AG04450 (cell line): ENCODE measurements at regions not wholly inside any gene's neighbourhood (a gene's known extent, or its start where the extent isn't known, plus 50 kb on each side); places are given as distances from the start of the nearest gene placed in this dataset.

Experiments
- CTCF ChIA-PET: fragments of 300-600, 350-600 bp; formaldehyde crosslinking; extraction: SDS; loops from one replicate; lab custom pipeline; 2022; ENCODE audit warnings: antibody characterized with exemption, inconsistent platforms; lab: Charles Lee
- POLR2A ChIA-PET: fragments of 350-600 bp; formaldehyde crosslinking; extraction: SDS; loops from one replicate; lab custom pipeline; 2021; ENCODE audit warnings: antibody characterized with exemption, inconsistent platforms; lab: Yijun Ruan, JAX
- DNase-seq: peaks from one replicate; pipeline ENCODE4 v3.0.0-alpha.2; 2011; ENCODE audit warnings: low read depth, low spot score
- H3K27ac ChIP-seq: one replicate; pipeline ENCODE4 v1.5.1; 2012; ENCODE audit warnings: low read depth, low read length, control low read depth
- H3K27me3 ChIP-seq: one replicate; pipeline ENCODE4 v1.6.0; 2012; ENCODE audit warnings: low read length; ENCODE audit not compliant: control insufficient read depth, insufficient read depth
- H3K4me3 ChIP-seq: 2 replicates; pipeline ENCODE4 v1.5.1; 2011; ENCODE audit warnings: mild to moderate bottlenecking, low read depth, low read length, control low read depth
- H3K9me3 ChIP-seq: 2 replicates; pipeline ENCODE4 v1.5.1; 2012; ENCODE audit warnings: low read length; ENCODE audit not compliant: control insufficient read depth, insufficient read depth
- TF ChIP-seq, protein P1 (sequence below): IDR thresholded peaks from 2 replicates; pipeline ENCODE4 v1.5.1; 2011; ENCODE audit warnings: low read depth, low read length, control low read depth, inconsistent platforms

DNA sequence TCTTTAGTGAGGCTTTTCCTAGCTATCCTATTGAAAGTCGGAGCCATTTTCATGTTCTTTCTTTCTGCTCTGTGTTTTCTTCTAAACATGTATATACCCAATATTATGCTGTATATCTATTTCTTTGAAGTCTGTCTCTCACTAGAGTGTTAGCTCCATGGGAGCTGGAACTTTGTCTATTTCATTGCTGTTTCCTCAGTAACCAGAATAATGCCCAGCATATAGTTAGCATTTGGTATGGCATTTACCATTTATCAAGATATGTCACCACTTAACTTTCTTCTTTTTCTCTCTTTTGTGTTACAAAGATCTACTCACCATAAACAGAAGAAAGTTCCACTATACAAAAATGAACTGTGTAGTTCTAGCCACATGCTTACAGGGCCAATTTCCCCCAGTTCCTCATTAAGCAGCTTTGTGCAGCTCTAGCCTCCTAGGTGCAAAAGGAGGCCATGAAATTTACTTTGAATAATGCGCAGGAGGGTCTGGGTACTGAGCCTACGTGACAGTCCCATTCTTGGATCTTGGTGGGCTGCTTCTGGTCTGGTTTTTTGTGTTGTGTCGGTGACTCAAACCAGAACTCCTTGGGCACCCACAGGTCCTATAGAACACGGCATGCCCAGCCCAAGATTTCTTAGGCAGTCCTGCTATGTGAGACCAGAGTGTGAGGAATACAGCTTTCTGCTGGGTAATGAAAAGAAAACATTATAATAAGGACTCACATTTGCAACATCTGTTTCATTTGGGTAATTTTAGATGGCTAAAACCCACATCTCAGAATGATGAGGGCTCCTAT, 302.3 kb upstream of the IGFBP7 start:
- ChIA-PET CTCF (interaction anchor here (1.3 to 3.8 kb wide), 4 partner anchors 14 to 249 kb away, joined by 4 to 18 read pairs (median 8); no protein-coding TSS in a partner anchor), POLR2A (no interaction called here)
- no peak overlapping the region for H3K27ac ChIP-seq
- TF ChIP-seq, protein P1, sequence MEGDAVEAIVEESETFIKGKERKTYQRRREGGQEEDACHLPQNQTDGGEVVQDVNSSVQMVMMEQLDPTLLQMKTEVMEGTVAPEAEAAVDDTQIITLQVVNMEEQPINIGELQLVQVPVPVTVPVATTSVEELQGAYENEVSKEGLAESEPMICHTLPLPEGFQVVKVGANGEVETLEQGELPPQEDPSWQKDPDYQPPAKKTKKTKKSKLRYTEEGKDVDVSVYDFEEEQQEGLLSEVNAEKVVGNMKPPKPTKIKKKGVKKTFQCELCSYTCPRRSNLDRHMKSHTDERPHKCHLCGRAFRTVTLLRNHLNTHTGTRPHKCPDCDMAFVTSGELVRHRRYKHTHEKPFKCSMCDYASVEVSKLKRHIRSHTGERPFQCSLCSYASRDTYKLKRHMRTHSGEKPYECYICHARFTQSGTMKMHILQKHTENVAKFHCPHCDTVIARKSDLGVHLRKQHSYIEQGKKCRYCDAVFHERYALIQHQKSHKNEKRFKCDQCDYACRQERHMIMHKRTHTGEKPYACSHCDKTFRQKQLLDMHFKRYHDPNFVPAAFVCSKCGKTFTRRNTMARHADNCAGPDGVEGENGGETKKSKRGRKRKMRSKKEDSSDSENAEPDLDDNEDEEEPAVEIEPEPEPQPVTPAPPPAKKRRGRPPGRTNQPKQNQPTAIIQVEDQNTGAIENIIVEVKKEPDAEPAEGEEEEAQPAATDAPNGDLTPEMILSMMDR: no peak
- no peaks in the 10 kb centered on the region for H3K9me3 ChIP-seq
- no peak overlapping the region for H3K4me3 ChIP-seq
- H3K27me3 ChIP-seq: no peaks in the 10 kb centered on the region
- DNase-seq: no peak

DNA sequence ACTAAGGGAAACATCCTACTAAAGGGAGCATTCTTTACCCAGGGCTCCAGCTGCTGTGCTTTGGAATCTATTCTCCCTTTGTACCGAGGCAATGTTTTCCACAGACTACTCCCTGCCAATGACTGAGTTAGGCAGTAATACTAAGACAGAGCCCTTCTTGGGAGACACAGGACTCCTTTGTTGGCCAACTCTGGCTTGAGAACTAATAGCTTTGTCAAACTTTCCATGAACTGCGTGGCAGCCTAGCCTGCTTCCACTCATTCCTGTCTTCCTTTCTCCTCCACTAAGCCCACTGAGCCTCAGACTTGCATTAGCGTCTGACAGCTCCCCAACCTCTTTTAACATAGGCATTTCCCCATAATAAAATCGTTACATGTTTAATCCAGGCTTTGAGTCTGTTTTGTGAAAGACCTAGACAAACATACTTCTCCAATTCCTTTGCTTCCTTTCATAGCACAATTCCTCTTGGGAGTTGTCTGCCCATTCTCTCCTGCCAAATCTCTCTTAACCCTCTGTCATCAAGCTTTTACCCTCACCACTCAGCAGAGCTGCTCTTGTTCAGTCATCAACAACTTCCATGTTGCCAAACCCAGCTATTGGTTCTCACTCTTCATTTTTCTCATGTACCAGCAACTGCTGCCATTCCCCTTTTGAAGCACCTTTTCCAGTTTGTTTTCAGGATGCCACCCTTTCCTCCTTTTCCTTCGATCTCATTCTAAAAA, 300.3 kb upstream of the IGFBP7 start:
- Histone ChIP-seq H3K27ac (no peak overlapping the region), H3K9me3 (no peaks in the 10 kb centered on the region), H3K27me3 (no peaks in the 10 kb centered on the region), H3K4me3 (no peak overlapping the region)
- CTCF ChIA-PET: interaction anchor here (2.2 kb wide), 1 partner anchor 16 kb away, joined by 7 read pairs; no protein-coding TSS in a partner anchor
- POLR2A ChIA-PET: no interaction called here
- DNase-seq: no peak
- TF ChIP-seq, protein P1: no peak

DNA sequence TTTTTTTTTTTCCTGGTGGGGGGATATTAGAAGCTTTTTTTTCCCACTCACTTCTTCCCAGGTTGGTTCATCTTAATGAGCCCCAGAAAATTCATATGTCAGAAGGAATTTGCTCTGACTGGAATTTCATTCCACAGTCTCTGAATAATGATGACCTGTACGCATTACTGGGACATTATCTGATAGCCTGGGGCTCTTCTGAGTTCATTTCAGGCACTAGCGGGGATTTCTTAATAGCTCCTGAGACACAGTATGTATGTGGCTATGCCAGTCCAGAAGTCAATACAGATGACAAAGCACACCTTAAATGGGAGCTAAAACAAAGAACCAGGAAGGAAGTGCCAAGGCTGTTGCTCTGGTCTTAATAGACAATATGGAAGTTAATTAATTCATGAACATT, 295.2 kb upstream of the IGFBP7 start:
- no peak overlapping the region for H3K4me3 ChIP-seq
- H3K9me3 ChIP-seq: no peaks in the 10 kb centered on the region
- DNase-seq: no peak
- TF ChIP-seq, protein P1: no peak
- POLR2A ChIA-PET: no interaction called here
- H3K27ac ChIP-seq: no peak overlapping the region
- CTCF ChIA-PET: interaction anchor here (1.1 kb wide), 1 partner anchor 21 kb away, joined by 8 read pairs; no protein-coding TSS in a partner anchor
- H3K27me3 ChIP-seq: no peaks in the 10 kb centered on the region

DNA sequence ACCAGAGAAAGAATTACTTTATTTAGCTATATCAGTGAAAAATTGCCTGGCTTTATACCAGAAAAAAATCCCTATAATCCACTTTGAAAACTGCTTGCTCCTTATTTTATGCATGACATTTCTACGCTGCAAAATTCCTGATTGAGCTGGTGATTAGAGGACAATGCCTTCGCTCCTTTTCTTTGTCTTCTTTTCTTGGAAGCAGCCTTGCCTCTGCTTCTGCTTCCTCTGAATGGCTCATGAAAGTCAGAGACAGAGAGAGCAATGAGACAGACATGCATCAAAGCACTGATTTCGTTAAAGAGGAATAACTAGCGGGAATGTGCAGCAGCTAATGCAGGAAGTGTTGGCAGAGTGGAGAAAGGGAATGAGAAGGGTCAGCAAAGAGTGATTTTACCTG, 294.3 kb upstream of the IGFBP7 start:
- TF ChIP-seq, protein P1: no peak
- Histone ChIP-seq H3K9me3 (no peaks in the 10 kb centered on the region), H3K4me3 (no peak overlapping the region), H3K27ac (no peak overlapping the region), H3K27me3 (no peaks in the 10 kb centered on the region)
- ChIA-PET CTCF (interaction anchor here (1.1 kb wide), 1 partner anchor 22 kb away, joined by 8 read pairs; no protein-coding TSS in a partner anchor), POLR2A (no interaction called here)
- no peak for DNase-seq

DNA sequence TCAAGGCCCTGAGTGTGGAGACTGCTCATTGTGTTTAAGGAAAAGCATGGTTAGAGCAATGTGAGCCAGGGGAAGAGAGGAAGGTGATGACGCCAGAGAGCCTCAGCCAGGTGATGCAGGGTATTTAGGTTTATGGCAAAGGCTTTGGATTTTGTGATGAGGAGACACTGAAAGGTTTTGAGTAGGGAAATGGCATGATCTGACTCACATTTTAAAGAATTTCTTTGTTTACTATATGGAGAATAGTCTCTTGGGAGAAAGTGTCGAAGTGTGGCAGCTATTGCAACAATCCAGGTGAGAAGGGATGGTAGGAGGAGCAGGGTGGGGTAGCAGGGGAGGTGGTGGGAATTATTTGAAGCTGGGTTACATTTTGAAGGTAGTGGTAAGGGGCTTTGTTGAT, 293.4 kb upstream of the IGFBP7 start:
- ChIA-PET CTCF (no interaction called here), POLR2A (no interaction called here)
- Histone ChIP-seq H3K4me3 (no peak overlapping the region), H3K27ac (no peak overlapping the region), H3K9me3 (no peaks in the 10 kb centered on the region), H3K27me3 (no peaks in the 10 kb centered on the region)
- no peak for DNase-seq
- TF ChIP-seq, protein P1: no peak
